HG03045 (cell line): ENCODE measurements at regions not wholly inside any gene's neighbourhood (a gene's known extent, or its start where the extent isn't known, plus 50 kb on each side); places are given as distances from the start of the nearest gene placed in this dataset.

ENCODE experiments used
- ATAC-seq: cut with Tn5 transposase; IDR thresholded peaks from one replicate; pipeline ENCODE4 v1.9.1; 2021; ENCODE audit warnings: mild to moderate bottlenecking, moderate library complexity; ENCODE audit not compliant: unreplicated experiment

- no peak for ATAC-seq
Observed at GRCh38 chr12:34361721-34362316, 339.5 kb downstream of the ALG10 start.

GRCh38 chr12:34363050-34363673 is 340.9 kb downstream of the ALG10 start:
- ATAC-seq, result no peak

DNA sequence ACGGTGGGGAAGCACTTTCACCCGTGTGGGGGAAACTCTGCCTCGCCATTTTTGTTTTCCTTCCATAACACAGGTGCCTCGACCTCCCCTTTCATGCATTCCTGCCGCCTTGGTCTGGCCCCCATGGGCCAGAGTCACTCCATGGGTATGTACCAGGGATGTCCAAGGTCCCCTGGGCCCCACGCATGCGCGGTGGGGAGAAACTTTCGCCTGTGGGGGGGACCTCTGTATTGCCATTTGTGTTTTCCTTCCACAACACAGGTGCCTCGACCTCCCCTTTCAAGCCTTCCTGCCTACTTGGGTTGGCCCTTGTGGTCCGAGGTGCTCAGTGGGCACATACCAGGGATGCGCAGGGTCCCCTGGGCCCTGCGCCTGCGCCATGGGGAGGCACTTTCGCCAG is 345.8 kb downstream of the ALG10 start:
- no peak for ATAC-seq

- no peak for ATAC-seq
Observed at GRCh38 chr12:34371050-34371449, 348.8 kb downstream of the ALG10 start.

DNA sequence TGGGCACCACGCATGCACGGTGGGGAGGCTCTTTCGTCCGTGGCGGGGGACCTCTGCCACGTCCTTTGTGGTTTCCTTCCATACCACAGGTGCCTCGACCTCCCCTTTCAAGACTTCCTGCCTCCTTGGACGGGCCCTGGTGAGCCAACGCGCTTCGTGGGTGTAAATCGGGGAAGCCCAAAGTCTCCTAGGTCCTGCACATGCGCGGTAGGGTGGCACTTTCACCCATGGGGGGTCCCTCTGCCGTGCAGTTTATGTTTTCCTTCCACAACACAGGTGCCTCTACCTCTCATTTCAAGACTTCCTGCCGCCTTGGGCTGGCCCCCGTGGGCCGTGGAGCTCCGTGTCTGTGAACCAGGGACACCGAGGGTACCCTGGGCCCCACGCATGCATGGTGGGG is 349.7 kb downstream of the ALG10 start:
- no peak for ATAC-seq

- no peak for ATAC-seq
Observed at GRCh38 chr12:34373926-34374325, 351.6 kb downstream of the ALG10 start.

- no peak for ATAC-seq
Observed at GRCh38 chr12:34376133-34376799, 354.0 kb downstream of the ALG10 start.

DNA sequence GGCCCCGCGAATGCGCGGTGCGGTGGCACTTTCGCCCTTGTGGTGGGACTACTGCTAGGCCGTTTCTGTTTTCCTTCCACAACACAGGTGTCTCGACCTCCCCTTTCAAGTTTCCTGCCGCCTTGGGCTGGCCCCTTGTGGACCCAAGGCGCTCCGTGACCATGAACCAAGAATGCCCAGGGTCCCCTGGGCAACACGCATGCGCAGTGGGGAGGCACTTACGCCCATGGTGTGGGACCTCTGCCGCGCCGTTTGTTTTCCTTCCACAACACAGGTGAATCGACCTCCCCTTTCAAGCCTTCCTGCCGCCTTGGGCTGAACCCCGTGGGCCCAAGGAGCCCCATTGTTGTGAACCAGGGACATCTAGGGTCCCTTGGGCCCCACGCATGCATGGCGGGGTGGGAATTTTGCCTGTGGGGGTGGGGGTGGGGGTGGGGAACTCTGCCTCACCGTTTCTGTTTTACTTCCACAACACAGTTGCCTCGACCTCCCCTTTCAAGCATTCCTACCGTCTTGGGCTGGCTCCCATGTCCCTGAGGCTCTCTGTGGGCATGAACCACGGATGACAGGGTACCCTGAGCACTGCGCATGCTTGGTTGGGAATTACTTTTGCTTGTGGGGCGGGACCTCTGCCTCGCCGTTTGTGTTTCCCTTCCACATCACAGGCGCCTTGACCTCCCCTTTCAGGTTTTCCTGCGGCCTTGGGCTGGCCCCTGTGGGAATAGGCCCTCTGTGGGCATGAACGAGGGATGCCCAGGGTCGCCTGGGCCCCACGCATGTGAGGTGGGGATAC is 355.1 kb downstream of the ALG10 start:
- no peak for ATAC-seq

DNA sequence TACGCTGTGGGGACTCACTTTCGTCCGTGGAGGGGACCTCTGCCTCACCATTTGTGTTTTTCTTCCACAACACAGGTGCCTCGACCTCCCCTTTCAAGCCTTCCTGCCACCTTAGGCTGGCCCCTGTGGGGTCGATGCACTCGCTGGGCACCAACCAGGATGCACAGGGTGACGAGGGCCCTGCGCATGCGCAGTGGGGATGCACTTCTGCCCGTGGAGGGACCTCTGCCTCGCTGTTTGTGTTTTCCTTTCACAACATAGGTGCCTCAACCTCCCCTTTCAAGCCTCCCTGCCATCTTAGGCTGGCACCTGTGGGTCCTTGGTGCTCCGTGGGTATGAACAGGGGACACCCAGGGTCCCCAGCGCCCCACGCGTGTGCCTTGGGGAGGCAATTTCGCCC is 356.8 kb downstream of the ALG10 start:
- ATAC-seq, result no peak

GRCh38 chr12:34384693-34385092 is 362.4 kb downstream of the ALG10 start:
- no peak for ATAC-seq

GRCh38 chr12:34386016-34386415 is 363.7 kb downstream of the ALG10 start:
- ATAC-seq, result no peak

DNA sequence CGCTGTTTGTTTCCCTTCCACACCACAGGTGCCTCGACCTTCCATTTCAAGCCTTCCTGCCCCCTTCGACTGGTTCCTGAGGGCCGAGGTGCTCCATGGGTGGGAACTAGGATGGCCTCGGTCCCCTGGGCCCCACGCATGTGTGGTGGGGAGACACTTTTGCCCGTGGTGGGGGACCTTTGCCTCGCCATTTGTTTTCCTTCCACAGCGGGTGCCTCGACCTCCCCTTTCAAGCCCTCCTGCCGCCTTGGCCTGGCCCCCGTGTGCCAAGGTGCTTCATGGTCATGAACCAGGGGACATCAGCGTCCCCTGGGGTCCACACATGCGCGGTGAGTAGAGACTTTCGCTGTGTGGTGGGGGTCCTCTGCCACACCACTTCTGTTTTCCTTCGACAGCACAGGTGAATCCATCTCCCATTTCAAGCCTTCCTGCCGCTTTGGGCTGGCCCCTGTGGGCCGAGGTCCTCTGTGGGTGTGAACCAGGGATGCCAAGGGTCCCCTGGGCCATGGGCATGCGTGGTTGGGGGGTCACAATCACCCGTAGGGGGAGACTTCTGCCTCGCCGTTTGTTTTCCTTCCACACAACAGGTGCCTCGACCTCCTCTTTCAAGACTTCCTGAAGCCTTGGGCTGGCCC is 364.4 kb downstream of the ALG10 start:
- no peak for ATAC-seq

DNA sequence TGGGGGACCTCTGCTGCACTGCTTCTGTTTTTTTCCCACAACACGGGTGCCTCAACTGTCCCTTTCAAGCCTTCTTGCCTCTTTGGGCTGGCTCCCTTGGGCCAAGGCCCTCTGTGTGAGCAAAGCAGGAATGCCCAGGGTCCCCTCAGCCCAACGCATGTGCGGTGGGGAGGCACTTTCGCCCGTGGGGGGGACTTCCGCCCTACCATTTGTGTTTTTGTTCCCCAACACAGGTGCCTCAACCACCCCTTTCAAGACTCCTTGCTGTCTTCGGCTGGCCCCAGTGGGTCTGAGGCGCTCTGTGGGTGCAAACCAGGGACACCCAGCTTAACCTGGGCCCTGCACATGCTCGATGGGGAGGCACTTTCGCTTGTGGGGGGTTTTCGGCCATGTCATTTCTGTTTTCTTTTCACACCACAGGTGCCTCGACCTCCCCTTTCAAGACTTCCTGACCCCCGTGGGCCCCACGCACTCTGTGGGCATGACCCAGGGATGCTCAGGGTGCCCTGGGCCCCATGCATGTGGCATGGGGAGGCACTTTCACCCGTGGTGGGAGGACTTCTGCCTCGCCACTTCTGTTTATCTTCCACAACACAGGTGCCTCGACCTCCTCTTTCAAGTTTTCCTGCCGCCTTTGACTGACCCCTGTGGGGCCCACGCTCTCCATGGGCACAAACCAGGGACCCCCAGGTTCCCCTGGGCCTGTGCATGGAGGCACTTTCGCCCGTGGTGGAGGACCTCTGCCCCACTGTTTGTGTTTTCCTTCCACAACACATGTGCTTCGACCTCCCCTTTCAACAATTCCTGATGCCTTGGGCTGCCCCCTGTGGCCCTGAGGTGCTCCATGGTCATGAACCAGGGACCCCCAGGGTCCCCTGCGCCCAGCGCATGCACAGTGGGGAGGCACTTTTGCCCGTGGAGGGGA is 365.7 kb downstream of the ALG10 start:
- ATAC-seq, result no peak

GRCh38 chr12:34388636-34389377 is 366.5 kb downstream of the ALG10 start:
- ATAC-seq, result no peak

GRCh38 chr12:34389378-34390170 is 367.3 kb downstream of the ALG10 start:
- ATAC-seq, result no peak

DNA sequence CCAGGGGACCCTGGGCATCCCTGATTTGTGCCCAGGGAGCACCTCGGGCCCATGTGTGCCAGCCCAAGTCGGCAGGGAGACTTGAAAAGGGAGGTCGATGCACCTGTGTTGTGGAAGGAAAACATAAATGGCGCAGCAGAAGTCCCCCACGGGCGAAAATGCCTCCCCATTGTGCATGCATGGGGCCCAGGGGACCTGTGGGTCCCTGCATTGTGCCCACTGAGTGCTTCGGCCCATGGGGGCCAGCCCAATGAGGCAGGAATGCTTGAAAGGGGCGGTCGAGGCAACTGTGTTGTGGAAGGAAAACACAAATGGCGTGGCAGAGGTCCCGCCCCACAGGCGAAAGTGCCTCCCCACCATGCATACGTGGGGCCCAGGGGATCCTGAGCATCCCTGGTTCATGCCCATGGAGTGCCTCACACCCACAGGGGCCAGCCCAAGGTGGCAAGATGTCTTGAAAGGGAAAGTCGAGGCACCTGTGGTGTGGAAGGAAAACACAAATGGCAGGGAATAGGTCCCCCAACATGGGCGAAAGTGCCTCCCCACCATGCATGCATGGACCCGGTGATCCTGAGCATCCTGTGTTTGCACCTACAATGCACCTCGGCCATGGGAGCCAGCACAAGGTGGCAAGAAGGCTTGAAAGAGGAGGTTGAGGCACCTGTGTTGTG is 368.0 kb downstream of the ALG10 start:
- no peak for ATAC-seq

GRCh38 chr12:34390846-34391700 is 368.8 kb downstream of the ALG10 start:
- ATAC-seq, result no peak
